ENCODE measurements at regions not wholly inside any gene's neighbourhood (a gene's known extent, or its start where the extent isn't known, plus 50 kb on each side); places are given as distances from the start of the nearest gene placed in this dataset.
A peak's percentile ranks its signal among the peaks of the same experiment; 100 is the strongest.

DNA sequence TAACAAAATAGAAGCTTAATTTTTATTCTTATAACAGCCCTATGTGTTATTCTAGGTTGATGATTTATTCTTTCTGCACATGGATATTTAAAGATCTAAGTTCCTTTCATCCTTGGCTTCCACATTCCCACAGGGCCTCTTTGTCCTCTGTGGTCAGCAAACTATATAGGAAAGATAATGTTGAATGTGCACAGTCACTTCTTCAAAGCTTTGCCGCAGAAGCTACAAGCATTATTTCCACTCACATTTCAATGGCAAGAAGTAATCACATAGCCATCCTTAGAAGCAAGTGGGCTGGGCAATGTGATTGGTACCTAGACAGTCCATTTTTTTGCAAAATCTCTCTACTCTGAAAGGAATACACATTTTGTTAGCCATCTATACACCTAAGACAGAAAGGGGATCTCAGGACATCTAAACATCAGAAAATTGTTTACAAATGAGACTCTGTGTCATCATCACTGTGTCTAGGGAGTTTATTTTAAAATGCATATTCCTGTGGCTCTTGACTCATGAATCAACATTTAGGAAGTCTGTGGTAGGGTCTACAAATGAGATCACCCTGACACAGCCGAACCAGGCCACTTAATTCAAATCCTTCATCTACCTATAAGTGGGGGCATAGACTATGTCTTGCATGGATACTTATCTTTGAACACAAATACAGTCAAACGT, 1060.5 kb downstream of the XPNPEP1 start:
- DNase-seq (ENCODE audit: low read depth), result no peak

DNA sequence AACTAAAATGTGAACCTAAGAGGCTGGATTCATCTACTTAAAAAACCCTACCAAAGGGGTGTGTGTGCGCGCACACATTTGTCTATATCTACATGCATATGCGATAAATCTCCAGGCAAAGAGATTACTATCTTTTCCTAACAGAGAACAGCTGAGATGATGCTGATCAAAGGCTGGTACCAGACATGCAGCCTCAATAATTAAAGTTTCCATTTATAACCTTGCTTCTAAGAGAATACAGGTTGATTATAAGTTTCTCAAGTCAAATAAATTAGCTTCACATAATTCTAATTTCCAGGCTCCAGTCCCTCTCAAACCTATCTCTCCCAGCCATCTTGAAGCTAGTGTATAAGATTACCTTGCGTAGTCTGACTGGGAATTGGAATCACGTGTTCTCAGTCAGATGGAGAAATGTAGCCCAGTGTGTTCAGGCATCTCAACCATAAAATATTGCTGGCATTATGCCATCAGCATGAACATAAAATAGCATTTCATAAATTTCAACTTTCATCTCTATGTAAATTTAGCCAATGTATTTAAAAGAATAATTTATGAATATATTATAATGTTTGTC, 1062.0 kb downstream of the XPNPEP1 start:
- no peak for DNase-seq (ENCODE audit: low read depth)

DNA sequence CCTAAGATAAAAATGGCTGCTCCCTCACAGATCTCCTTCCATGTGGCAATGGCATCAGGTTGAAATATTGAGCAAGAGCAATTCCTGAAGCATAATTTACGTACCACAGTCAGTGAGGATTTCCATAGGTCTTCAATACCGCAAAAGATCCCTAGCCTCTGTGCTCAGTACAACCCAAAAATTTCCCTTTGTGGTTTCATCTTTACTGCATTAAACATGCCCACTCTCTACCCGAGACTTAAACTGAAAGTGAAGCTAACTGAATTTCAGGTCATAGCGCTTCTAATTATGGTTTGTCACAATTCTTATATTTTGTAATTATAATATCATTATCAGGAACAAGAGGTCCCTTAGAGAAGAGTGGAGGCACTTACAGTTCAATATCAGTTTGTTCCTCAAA, 1071.1 kb downstream of the XPNPEP1 start:
- DNase-seq (ENCODE audit: low read depth), result no peak

DNA sequence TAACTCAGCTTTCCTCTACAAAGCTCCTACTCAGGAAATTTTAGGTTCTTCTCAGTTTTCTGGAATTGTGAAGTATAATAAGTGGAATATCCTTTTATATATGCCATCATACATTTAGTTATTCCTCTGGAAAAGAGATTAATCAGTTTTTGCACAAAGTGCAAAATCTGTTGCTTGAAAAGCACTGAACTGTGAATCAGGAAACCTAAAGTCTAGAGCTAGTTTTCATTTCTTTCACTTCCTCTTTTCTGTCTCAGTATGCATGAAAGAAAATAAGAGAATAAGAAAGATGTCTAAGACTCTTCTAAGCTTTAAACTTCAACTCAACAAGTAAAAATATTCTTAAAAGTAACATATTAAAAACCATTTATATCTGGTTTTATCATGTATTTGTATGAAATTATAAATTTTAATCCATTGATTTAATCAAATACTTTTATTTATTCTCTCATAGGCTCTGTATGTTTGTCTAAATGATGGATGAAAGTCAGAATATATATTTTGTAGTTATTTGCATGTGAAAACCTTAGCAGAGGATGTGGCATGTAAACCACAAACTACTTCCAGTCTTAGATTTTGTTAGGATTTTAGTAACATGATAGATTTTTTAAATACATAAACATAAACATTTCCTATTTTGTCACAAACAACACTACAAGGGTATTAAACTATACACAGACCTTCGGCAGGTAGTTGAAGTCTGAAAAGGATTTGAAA, 1073.0 kb downstream of the XPNPEP1 start:
- peak; percentile 2 for DNase-seq (ENCODE audit: low read depth)

DNA sequence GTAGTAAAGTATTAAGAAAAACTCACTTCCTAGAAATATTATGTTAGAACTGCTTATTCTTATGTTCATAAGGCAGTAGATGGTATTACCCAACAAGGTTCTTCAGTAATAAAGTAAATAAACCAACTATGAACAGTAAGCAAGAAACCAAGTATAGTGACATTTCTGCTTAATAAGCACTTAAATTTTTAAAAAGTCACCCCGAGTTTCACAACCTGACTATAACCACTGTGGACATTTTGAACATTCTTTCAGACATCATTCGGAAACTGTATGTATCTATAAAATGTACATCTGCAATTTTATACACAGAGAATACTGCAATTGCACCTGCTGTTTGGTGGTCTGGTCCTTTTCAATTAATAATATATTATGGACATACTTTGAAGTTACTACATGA, 1073.6 kb downstream of the XPNPEP1 start:
- no peak for DNase-seq (ENCODE audit: low read depth)

DNA sequence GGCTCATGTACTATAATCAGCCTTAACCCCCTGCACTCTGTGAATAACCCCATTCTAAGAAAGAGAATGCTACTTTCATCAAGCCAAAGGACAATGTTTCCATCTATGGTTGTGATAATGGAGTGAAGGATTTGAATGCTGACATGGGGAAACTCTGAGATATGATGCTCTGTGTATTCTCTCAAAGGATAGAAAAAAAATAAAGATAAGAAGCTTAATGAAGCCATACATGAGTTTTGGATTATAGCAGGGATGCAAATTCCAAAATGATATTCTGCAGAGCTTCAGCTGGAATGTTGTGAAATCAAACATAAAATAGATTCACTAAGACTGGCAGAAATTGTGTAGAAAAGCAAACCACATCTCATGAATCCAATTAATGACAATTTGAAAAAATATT, 1074.1 kb downstream of the XPNPEP1 start:
- no peak for DNase-seq (ENCODE audit: low read depth)

DNA sequence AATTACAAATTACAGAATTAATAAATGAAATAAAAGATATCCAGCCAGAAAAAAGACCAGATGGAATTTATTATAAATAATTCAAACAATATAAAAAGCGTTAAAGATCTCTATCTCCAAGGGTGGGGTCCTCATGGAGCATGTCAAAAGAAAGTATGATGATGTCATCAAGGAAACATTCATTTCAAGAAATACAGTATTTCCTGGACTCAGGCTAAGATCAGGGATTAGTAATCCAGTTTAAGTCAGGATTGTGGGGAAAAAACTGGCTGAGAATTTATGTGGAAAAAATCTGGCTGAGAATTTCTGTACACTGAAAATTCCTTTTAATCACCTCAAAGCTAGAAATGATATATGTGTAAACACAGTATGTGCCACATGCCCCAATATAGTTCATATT, 1075.3 kb downstream of the XPNPEP1 start:
- no peak for DNase-seq (ENCODE audit: low read depth)

DNA sequence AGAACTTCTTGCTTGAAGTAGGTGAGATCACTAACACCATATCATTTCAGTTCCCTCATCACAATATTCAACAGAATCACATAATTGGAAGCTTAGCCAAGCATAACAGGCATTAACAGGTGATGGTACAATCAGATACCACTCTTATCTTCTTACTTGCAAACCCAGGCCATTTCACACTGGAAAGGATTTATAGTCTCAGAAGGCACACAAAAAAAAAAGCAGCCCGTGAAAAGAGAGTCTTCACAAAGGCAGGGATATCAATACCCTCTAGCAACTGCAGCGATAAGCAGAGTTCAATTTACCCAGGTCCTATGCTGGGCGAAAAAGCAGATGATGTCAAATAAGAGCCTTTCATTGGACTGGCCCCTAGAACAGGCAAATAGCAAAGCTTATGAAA, 1082.4 kb downstream of the XPNPEP1 start:
- no peak for DNase-seq (ENCODE audit: low read depth)

DNA sequence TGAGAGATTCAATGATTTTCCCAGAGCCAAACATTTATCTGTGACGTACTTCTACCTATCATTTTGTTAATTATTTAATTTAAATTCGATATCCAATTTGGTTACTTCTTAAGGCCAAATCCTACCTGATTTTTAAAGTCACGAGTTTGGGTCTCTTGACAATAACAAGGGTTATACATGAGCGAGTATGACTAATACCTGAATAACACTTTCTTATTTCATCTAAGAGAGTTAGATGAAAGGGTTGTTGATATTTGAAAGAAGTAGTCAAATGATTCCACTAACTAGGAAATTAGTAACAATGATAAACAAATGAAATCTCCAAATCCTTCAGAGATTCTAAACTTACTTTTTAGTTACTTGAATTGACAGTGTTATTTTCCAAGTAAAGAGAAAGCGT, 1086.9 kb downstream of the XPNPEP1 start:
- DNase-seq (ENCODE audit: low read depth), result peak; percentile 54

DNA sequence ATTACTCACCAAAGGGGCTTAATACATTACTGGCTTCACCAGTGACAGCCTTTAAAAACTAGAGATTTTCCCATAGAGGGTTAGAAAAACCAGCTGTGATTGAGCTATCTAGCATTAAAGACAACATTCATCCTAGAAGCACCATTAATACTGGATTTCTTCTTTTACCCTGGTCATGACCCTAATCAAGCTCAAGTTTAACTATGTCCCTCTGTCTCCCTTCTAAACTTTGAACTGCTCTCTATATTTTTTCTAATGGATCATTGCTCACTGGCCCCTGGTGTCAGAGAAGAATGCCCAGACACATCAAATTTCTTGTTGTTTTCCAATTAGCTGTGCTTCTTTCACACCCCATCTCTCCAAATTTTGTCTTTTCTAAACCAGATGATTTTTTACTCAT, 1101.3 kb downstream of the XPNPEP1 start:
- DNase-seq (ENCODE audit: low read depth), result no peak

DNA sequence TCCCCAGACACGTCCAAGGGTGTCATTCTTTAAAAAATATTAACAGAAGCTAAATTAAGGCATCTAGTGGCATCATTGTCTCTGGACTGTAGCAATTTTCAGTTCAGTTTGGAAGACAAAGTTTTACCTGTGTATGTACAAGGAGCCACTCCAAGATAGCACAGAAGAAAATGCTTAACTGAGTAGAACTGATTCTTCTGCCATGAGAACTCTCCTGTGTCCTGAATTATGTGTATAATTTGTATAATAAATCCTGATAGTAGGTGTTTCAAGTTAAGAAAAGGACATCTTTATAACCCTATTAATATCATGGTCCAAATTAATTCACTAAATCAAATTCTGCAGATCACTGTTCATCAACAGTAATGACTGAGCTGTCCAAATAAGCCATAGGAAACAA, 1104.0 kb downstream of the XPNPEP1 start:
- no peak for DNase-seq (ENCODE audit: low read depth)

DNA sequence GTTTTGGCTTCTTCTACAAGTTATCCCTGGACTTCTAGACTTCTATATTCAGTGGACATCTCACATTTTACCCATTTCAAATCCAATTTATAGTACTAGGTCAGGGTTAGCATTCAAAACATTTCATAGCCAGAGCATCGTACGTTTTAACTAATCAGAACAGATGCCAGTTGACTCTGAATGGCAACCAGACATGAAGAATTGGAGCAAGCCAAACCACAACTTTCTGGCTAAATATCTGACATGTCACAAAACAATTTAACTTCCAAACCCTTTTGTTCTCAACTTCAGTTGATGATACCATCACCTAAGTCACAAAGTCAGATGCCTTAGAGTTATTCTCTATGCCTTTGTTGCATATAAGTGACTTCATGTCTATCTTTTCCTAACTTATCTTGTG, 1105.7 kb downstream of the XPNPEP1 start:
- DNase-seq (ENCODE audit: low read depth), result no peak

DNA sequence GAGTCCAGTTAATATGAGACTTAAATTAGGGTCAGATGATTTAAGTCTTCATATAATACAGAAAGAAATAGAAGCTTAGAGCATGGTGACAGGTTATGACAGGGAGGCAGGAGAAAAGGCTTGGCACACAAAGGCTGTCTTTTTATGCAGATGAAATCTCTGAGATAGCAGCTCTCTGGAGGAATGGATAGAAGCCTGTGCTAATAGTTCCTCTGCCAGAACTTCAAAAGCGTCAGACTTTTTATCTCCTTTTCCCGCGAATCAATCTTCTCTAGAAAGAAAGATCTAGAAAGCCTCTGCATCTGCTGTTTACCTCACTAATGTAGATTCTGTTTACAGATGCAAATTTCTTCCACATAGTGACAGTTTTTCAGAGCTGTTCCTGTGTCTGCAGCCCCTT, 1106.2 kb downstream of the XPNPEP1 start:
- DNase-seq (ENCODE audit: low read depth), result no peak

DNA sequence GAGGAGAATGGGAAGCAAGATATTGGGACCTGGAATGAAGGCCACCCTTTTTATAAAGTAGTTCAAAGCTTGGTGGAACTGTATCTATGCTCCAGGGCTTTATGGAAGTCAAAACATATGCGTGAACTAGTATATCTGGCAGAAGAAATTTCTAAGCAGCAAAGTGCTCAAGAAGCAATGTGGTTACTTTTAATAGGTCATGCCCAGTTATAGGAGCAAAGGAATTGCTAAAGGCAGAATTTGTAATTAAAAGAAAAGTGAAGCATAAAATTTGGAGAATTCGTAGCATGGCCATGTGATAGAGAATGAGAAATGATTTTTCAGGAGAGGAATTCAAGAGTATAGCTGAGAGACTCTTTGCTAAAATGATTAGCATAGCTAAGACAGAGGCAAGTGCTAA, 1110.4 kb downstream of the XPNPEP1 start:
- DNase-seq (ENCODE audit: low read depth), result no peak

DNA sequence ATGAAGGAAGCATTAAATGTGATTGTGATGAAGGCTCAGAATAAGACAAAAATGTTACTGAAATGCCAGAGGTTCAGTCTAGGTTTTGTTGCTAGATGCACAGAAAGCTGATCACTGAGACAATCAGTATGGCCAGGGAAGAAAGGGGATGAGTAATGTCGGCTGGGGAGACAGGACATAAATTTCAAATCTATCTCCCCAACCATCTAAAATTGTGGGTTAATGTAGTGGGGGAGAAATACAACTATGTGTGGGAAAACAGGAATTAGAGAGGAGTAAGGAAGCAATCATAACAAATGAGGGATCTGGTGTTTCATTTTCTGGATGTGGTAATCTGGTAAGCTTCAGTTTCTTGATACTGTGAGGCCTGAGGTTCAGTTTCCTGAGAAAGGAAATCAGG, 1111.0 kb downstream of the XPNPEP1 start:
- no peak for DNase-seq (ENCODE audit: low read depth)

DNA sequence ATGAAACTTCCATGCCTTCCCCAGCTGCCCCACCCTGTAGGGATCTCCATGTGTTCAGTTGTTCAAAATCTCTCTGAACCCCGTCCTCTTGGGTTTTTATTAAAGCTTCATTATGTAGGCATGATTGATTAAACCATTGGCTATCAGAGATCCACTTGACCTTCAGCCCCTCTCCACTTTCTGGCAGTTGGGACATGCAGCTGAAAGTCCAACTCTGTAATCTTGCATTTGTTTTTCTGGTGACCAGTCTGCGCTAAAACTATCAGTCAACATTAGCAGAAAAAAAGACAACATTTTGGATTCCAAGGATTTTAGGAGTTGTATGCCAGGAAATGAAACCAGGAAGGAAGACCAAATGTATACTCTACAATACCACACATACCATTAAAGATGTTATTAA, 1115.1 kb downstream of the XPNPEP1 start:
- no peak for DNase-seq (ENCODE audit: low read depth)

DNA sequence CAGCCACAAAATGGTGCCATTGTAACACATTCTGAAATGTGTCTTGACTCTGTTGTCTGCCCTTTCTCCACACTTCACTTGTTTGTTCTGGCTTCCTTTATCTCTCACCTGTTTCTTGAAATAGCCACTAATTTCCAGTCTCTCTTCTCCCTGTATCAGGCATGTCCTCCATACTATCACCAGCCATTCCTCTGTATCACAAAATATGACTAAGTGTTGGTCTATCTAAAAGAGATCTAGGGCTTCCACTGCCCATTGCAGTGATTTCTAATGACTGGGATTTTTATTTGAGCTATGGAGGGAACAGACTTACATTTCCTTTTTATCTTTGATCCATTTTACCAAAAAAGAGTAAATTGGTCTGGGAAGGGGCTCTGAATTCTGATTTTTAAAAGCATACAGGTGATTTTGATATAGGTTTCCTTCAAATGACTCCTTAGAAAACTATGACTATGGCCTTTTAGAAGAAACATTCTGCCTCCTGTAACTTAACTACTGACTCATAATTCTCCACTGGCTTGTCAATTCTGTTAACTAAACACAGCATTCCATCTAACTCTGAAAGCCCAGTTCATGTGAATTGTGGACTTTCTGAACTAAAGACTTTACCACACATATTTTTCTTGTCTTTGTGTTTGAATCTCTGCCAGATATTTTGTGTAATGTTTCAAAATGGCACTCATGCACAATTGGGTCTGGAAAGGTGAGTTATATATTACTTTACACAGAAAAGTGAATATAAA, 1121.4 kb downstream of the XPNPEP1 start:
- DNase-seq (ENCODE audit: low read depth), result peak; percentile 87

DNA sequence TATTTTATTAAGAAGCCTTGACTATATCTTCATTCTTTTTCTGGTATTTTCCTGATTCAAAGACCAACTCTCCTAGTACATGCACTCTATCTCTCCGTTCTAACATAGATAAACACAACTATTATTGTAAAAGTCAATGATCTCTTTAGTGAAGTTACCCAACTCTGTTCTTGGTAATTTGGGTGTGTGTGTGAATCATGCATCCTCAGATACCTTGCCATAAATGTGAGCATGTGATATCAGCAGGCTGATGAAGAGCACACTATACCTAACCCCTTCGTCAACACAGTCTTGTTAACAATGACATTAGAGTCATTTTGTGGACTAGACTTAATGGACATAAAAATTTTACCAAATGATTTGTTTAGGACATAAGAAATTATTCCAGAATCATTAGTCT, 1122.1 kb downstream of the XPNPEP1 start:
- DNase-seq (ENCODE audit: low read depth), result no peak

DNA sequence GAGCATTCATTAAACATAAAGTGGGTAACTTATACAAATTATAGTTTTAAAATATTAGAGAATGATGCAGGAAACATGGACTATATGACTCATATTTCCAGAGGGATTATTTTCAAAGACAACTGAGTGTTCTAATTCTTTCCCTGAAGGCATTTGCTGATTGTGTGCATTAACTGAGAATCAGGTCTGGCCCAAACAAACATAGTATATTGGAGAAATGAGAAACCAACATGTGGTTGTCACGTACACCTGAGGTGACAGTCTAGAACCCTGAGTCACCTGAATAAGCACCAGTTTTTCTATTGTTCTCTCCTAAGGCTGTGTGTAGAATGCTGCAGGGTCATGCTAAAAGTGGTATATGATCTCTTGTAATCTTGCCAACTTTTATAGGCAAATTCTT, 1125.7 kb downstream of the XPNPEP1 start:
- no peak for DNase-seq (ENCODE audit: low read depth)

DNA sequence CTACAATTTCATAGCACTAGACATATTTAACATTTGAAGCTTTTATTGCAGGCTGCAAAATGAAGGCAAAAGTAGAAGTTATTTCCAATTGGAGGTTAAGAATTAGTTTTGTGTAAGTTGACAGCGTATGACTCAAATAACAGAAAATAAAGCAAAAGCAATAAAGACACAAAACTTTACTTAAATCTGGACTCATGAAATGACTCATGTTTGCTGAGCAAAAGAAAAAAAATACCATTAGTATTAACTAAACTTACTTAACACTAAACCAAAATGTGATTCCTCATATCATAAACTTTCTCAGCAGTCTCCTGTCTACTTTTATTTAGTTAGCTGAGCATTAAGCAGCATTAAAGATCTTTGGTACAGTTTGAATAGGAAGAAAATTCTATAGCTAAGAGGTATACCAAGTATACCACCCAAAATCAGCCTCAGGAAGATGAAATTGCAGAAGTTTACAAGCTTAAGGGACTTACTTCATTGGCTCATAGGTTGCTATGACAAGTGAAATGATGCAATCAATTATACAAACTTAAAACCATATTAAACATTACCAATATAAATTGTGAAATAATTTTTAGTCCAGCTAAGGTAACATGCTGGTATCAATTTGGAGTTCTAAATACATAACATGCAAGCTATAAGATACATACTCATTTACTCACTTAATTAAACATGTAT, 1131.4 kb downstream of the XPNPEP1 start:
- DNase-seq (ENCODE audit: low read depth), result peak; percentile 30

DNA sequence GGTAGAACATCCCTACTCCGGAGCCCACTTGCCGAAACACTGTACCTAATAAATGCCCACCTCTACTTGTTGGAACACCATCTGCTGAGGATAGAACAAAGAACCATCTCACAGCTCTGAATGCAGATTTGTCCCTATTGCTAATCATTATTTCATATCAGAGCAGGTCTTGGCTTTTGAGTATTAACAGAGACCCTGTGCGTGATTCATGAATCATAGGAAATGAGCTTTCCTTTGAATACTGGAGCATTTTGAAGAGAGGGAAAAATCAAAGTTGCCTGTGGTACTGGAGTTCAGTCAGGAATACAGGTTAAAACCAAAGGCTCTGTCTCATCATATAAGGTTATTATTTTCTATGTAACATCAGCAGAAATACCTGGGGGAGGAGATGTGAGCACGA, 1132.3 kb downstream of the XPNPEP1 start:
- DNase-seq (ENCODE audit: low read depth), result no peak

DNA sequence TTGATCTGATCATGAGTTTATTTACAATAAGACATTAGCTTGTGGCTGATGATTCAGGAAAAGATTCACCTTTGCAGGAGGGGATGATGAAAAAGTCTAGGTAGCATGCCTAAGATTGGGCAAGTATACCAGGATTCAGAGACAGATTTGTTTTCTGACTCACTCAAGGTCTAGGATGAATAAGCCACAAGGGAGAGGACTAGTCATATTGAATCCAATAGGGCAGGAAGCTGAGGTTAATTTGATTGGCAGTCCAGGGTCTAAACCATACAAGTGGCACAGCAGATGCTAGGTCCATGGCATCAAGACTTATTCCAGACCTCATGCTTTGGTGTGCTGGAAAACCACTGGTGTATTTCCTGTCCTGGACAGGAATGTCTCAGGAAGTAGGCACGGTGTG, 1133.4 kb downstream of the XPNPEP1 start:
- DNase-seq (ENCODE audit: low read depth), result peak; percentile 87
